H1 (cell line): ENCODE measurements at regions not wholly inside any gene's neighbourhood (a gene's known extent, or its start where the extent isn't known, plus 50 kb on each side); places are given as distances from the start of the nearest gene placed in this dataset.

Experiments used
- GTF2F1 ChIP-seq: IDR thresholded peaks from 2 replicates; pipeline ENCODE4 v1.6.1; 2012; ENCODE audit warnings: low read depth, low read length, improper control_type of control experiment, borderline replicate concordance
- JUN ChIP-seq: IDR thresholded peaks from 2 replicates; pipeline ENCODE4 v1.6.1; 2011; ENCODE audit warnings: low read depth, mild to moderate bottlenecking, improper control_type of control experiment, low read length
- KDM4A ChIP-seq: IDR thresholded peaks from one replicate; pipeline ENCODE4 v1.7.1; 2012; ENCODE audit warnings: low read depth, mild to moderate bottlenecking, moderate library complexity, low read length, inconsistent platforms; ENCODE audit not compliant: severe bottlenecking
- SIRT6 ChIP-seq: IDR thresholded peaks from one replicate; pipeline ENCODE4 v1.7.1; 2012; ENCODE audit warnings: low read length, inconsistent platforms
- TF ChIP-seq, protein P1 (sequence below), 3 experiments: IDR thresholded peaks; 1 replicate in 2 of 3; 2 replicates in 1 of 3; pipeline versions ENCODE4 v1.5.1 to v1.6.1; 2011; ENCODE audit warnings: low read length in 3 of 3, mild to moderate bottlenecking in 3 of 3, inconsistent platforms in 2 of 3, low read depth in 1 of 3, moderate library complexity in 1 of 3; ENCODE audit not compliant: insufficient read depth in 1 of 3; ENCODE audit errors: control extremely low read depth in 1 of 3
- TF ChIP-seq, protein P2 (sequence below): IDR thresholded peaks from 2 replicates; pipeline ENCODE4 v1.6.1; 2012; ENCODE audit warnings: inconsistent platforms

DNA sequence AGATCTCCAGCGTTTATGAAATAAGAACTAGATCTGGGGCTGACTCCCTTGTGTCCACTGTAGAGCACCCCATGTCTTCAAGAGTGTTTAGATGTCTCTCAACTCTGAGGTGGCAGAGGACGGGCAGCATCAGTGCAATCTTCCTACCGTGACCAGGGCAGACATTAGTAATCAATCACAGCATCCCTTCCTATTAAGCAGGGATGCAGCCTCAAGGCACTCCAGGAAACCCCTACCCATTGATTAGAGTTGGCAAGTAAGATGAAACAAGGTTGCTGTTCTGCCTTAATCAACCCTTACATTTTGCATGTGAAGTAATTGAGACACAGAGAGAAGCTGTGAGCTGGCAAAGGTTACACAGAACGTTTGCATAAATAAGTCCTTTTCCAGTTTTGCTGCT lies 283.7 kb upstream of the ZMIZ1 start (continued):
- TF ChIP-seq, protein P1, sequence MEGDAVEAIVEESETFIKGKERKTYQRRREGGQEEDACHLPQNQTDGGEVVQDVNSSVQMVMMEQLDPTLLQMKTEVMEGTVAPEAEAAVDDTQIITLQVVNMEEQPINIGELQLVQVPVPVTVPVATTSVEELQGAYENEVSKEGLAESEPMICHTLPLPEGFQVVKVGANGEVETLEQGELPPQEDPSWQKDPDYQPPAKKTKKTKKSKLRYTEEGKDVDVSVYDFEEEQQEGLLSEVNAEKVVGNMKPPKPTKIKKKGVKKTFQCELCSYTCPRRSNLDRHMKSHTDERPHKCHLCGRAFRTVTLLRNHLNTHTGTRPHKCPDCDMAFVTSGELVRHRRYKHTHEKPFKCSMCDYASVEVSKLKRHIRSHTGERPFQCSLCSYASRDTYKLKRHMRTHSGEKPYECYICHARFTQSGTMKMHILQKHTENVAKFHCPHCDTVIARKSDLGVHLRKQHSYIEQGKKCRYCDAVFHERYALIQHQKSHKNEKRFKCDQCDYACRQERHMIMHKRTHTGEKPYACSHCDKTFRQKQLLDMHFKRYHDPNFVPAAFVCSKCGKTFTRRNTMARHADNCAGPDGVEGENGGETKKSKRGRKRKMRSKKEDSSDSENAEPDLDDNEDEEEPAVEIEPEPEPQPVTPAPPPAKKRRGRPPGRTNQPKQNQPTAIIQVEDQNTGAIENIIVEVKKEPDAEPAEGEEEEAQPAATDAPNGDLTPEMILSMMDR (IDR thresholded peaks at IDR 0.05; ENCODE audit: control extremely low read depth in 1 of 3, insufficient read depth in 1 of 3, low read depth in 1 of 3, low read length in 3 of 3): no peak
- no peak for TF ChIP-seq JUN
- no peak for TF ChIP-seq SIRT6
- no peak for TF ChIP-seq GTF2F1
- TF ChIP-seq, protein P2, sequence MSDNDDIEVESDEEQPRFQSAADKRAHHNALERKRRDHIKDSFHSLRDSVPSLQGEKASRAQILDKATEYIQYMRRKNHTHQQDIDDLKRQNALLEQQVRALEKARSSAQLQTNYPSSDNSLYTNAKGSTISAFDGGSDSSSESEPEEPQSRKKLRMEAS: no peak
- no peak for TF ChIP-seq KDM4A
- TF ChIP-seq, all 59 proteins: peak for 0
